ENCODE measurements at regions not wholly inside any gene's neighbourhood (a gene's known extent, or its start where the extent isn't known, plus 50 kb on each side); places are given as distances from the start of the nearest gene placed in this dataset.
"Not testable (repeated sequence)": the region's sequence is repeated elsewhere in the genome, so short reads cannot be mapped to it uniquely, and the experiment has no call there.

DNA sequence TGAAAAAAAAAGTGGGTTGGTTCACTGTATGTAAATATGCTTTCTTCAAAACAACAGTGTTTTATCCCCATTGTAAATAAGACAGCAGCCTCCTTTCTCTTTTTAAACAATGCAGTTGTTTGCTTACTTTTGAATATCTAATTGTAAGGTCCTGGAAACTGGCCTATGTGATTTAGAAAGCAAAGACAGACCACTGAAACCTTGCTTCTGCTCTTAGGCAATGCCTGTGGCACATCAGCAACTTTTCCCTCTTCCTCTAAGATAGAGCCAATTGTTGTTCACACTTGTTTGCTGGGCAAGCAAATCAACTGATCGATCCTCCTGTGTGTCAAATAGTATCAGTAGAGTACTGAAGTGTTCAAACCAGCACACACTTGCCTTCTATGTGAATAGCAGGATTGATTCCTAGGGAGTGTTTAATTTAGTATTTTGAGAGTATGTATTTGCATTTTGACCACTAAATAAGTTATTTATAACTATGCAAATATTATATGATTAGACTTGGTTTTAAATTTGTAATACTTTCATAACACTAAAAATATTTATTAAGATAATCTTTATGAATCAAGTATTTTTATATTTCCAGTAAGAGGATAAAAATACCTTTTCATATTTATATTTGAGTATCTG lies 55.4 kb upstream of the GRPR start:
- DNase-seq, result no peak

DNA sequence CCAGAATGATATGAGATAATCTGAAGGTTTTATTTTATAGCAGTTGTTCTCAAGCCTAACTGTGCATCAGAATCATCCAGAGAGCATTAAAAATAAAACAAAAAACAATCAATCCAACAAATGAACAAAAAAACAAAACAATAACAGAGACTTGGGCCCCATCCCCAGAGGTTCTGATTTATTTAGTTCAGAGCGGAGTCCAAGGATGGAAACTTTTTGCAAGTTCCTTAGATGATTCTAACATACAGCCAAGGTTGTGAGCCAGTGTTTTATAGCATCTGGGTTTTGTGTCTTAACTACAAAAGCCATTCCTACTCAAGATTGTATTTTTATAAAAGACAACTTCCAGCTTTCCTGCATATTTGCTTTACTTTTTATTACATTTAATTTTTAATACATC lies 59.4 kb upstream of the GRPR start:
- no peak for DNase-seq

DNA sequence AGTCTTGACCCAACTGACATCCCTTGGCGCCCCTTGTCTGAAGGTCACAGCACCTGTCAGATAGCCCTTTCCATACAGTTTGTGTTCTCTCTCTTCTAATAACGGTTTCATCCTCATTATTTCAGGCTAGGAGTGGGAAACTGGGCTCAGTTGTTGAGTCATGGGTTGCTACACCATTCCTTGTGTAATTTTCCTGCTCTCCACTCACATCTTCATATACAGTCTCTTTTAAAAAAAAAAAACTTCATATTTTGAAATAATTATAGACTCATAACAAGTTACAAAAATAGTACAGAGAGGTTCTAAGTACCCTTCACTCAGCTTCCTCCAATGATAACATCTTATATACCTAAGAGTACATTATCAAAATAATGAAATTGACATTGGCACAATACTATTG lies 60.2 kb upstream of the GRPR start:
- DNase-seq, result no peak

- DNase-seq, result no peak
These were observed 62.1 kb upstream of the GRPR start for GRCh38 chrX:16061296-16061695.

DNA sequence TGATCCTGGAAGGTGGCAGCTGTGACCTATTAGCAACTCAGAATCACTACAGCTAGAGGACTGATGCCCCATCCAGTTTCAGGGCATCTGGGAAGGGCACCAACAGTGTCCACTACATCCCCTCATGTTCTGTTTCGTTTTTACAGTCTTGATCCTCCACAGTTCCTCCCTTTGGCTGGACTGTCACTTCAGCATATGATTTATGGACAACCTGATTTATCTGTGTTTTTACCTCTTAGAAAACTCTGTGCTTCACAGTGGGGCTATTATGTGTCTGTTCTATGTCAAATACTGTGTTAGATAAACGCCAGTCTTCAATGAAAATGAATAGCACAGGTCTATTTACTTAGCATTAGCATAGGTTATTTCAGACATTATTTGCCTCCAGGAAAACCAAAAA lies 63.1 kb upstream of the GRPR start:
- DNase-seq, result no peak

DNA sequence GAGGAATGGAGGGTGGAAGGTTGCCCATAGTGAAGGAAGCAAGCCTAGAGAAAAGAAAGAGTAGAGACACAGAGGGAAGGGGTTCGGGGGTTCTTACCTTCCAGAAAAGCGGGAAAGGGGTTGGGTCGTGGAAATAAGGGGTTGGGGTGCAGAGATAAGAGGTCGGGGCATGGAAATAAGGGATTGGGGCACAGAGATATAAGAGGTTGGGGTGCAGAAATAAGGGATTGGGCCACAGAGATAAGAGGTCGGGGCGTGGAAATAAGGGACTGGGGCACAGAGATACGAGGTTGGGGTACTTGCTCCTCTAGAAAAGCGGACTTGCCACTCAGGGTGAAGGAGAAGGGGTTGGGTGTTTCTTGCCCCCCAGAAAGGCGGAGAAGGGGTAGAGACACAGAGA lies 74.2 kb upstream of the GRPR start:
- DNase-seq, result not testable (repeated sequence)

DNA sequence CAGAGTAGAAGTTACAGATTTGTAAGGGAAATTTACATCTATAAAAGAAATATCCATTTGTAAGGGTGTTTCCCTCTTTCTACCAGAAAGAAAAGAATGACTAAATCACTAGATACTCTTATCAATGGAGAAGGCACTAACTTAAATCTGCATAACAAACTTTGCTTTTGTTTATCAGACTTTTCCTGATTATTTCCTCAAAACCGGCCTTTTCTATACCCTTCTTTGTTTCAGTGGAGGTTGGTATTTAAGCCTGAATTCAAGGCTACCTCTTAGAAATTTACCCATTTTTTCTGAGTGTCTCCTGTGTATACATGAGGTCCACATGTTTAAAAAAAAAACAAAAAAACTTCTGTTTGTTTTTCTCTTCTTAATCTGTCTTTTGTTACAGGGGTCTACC lies 80.4 kb upstream of the GRPR start:
- DNase-seq, result no peak

- no peak for DNase-seq
These were observed 83.5 kb upstream of the GRPR start for GRCh38 chrX:16039834-16040233.

GRCh38 chrX:16039363-16039762 lies 84.0 kb upstream of the GRPR start:
- DNase-seq, result no peak

GRCh38 chrX:16033331-16033730 lies 90.0 kb upstream of the GRPR start:
- DNase-seq, result no peak

DNA sequence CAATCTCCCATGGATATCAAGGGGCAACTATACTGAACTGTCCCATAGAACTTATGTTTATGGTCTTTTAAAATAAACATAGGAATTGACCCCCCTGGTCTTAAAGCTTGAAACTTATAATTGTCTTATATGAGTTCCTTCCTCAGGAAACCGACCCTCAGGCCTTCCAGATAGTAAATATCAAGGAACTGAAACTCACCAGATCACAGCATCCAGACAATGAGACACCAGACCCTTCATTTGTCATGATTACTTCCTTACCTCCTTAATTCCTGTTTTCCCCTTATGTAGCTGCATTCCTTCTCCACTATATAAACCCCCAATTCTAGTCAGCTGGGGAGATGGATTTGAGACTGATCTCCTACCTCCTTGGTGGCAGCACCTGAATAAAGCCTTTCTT lies 94.8 kb upstream of the GRPR start:
- no peak for DNase-seq

GRCh38 chrX:16023790-16024734 lies 99.3 kb upstream of the GRPR start:
- no peak for DNase-seq

DNA sequence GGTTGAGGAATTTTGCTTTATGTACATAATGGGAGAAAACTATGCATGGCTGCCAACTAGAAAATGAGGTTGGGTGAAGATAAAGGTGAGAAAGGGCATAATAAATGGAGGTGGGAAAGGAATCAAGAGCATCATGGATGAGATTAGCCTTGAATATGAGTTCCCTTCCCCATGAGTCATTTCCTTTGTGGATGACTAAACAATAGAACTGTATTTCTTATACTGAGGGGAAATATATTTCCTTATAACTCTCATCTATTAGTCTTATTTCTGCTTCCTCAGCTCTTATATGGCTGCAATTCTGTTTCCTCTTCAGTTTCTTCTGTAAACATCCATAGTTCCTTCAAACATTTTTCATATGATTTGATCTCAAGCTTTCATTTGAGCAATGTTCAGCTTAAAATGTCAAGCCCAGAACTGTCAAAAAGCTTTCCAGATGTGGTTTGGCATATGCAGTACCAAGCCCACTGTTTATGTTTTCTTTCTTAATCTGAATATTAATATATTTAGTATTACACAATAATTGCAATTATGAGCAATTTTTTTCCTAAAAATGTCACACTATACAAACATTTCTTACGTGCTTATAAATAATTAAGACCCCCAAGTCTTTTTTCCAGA lies 100.7 kb upstream of the GRPR start:
- DNase-seq, result no peak

DNA sequence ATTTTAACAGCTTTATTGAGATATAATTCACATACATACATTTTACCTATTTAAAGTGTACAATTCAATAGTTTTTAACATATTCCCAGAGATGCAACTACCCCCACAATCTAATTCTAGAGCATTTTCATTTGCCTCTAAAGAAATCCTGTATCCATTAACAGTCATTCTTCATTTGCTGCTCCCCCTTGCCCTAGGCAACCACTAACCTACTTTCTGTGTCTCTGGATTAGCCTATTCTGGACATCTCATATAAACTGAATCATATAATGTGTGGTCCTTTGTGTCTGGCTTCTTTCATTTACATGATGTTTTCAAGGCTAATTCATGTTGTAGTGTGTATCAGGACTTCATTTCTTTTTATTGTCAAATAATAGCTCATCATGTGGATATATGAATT lies 105.1 kb upstream of the GRPR start:
- no peak for DNase-seq

DNA sequence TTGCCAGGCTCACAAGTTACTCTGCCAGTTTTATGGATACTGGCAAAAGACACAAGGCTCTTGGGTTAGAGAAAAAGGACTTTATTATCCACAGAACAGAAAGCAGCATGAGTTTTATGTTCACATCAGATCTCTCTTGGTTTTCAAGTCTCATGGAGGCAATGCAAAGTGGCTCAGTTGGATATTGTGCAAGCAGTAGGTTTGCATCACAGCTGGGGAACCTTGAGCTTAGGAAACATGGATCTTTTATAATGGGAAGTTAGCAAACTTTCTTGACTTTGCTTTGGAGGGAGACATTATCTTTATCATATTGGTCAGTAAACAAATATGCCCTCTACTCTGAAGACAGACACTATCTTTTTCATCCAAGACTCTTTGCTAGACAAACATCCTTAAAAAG lies 109.2 kb upstream of the GRPR start:
- no peak for DNase-seq

GRCh38 chrX:16012250-16012649 lies 111.1 kb upstream of the GRPR start:
- DNase-seq, result no peak

DNA sequence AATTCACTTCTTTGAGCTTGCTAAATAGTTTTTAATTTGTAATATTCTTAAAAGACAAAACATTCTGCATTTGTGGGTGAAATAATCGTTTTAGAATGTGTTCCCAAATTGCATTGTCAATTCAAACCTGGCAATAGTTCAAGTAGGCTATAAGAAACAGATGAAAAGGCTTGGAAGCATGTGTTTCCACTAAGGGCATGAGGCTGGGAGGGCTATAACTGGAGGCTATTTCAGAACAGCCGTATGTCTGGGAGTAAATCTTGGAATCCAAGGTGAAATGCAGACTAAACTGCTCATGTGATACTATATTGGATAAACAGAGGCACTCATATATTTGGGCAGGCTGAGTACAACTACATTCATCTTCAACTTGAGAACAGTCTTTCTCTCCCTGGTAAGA lies 117.4 kb upstream of the GRPR start:
- DNase-seq, result no peak

- DNase-seq, result no peak
These were observed 121.2 kb upstream of the GRPR start for GRCh38 chrX:16002185-16002584.

DNA sequence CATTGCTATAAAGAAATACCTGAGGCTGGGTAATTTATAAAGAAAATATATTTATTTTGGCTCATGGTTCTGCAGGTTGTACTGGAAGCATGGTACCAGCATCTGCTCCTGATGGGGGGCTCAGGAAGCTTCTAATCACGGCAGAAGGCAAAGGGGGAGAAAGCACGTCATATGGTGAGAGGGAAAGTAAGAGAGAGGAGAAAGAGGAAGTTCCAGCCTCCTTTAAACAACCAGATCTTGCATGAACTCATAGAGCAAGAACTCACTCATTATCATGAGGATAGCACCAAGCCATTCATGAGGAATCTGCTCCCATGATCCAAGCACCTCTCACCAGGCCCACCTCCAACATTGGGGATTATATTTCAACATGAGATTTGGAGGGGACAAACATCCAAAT lies 125.0 kb upstream of the GRPR start:
- no peak for DNase-seq

GRCh38 chrX:15989716-15990115 lies 133.6 kb upstream of the GRPR start:
- no peak for DNase-seq

DNA sequence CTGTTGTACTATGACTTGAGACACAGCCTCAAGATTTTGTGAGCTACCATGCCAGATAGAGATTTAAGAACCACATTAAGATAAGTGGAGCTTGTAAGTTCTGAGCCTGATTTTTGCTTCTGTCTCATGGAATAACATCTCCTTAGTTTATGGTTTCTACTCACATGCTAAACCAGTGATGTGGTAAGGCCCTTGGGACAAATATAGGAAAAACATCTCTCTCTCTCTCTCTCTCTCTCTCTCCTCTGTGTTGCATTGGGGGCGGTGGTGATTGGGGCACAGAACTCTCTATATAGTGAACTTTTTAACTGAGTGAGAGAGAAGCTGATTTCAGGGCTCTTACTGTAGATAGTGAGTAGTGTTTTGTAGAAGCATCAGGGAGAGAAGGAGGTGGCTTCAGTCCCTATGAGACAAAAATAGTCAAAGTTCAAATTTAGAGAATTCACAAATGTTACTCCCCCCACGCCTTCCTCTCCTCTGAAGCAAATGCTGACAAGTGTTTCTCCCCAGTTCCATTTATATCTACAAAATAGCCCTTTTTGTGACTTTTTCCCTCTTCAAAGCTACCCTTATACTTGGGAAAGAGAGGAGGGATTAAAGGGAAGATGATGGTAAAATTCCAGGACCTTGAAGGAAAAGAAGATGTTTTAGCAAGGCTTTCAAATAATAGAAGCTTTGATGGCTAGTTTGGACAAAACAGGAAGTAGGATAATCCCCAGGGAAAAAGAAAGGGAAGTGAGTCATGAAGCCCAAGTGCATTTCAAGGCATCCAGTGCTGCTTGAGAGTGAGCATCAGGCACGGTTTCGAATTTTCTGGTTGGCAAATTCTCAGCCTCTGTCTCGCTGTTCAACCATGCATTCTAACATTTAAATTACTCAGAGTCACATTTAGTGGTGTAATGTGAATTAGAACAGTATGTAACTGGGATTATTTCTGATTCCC lies 134.3 kb upstream of the AP1S2 start:
- no peak for DNase-seq

- no peak for DNase-seq
These were observed 131.3 kb upstream of the AP1S2 start for GRCh38 chrX:15985937-15986336.

GRCh38 chrX:15983034-15983433 lies 128.4 kb upstream of the AP1S2 start:
- DNase-seq, result no peak
